ENCODE measurements at regions not wholly inside any gene's neighbourhood (a gene's known extent, or its start where the extent isn't known, plus 50 kb on each side); places are given as distances from the start of the nearest gene placed in this dataset.
"Not testable (repeated sequence)": the region's sequence is repeated elsewhere in the genome, so short reads cannot be mapped to it uniquely, and the experiment has no call there.

GRCh38 chr13:53101883-53102282, 73.3 kb downstream of the OLFM4 start:
- DNase-seq (ENCODE audit: low spot score) (no peak), FAIRE-seq (no peak)

- FAIRE-seq (no peak), DNase-seq (ENCODE audit: low spot score) (no peak)
Measured at GRCh38 chr13:53104136-53104535, 75.5 kb downstream of the OLFM4 start.

GRCh38 chr13:53105477-53105876, 76.9 kb downstream of the OLFM4 start:
- FAIRE-seq (no peak), DNase-seq (ENCODE audit: low spot score) (no peak)

- FAIRE-seq: no peak
- no peak for DNase-seq (ENCODE audit: low spot score)
Measured at GRCh38 chr13:53105890-53106289, 77.3 kb downstream of the OLFM4 start.

GRCh38 chr13:53110181-53110580, 81.6 kb downstream of the OLFM4 start:
- FAIRE-seq (no peak), DNase-seq (ENCODE audit: low spot score) (no peak)

GRCh38 chr13:53110614-53111013, 82.0 kb downstream of the OLFM4 start:
- DNase-seq (ENCODE audit: low spot score): no peak
- FAIRE-seq: no peak

DNA sequence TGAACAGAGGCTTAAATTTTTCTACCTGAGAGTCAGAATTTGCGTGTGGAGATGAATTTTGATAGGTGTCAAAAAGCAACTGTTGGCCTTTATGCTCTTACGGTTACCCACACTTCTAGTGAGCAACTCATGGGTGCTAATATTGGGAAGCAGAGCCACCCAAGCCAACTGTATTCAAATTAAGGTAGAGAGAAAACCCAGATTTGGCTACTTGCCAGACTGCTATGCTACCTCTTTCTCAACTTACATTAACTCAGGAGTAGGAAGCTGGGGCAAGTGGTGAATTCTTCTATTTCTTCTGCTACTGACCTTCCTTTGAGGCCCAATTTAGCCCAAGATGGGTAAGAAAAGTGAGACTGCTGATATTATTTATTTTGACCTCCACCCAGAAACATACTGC, 83.9 kb downstream of the OLFM4 start:
- DNase-seq (ENCODE audit: low spot score) (no peak), FAIRE-seq (no peak)

DNA sequence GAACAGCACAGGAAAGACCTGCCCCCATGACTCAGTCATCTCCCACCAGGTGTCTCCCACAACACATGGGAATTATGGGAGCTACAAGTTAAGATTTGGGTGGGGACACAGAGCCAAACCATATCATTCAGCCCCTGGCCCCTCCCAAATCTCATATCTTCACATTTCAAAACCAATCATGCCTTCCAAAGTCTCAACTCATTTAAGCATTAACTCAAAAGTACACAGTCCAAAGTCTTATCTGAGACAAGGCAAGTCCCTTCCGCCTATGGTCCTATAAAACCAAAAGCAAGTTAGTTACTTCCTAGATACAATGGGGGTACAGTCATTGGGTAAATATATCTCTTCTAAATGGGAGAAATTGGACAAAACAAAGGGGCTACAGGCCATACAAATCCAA, 88.4 kb downstream of the OLFM4 start:
- not testable (repeated sequence) for FAIRE-seq; DNase-seq (ENCODE audit: low spot score)

DNA sequence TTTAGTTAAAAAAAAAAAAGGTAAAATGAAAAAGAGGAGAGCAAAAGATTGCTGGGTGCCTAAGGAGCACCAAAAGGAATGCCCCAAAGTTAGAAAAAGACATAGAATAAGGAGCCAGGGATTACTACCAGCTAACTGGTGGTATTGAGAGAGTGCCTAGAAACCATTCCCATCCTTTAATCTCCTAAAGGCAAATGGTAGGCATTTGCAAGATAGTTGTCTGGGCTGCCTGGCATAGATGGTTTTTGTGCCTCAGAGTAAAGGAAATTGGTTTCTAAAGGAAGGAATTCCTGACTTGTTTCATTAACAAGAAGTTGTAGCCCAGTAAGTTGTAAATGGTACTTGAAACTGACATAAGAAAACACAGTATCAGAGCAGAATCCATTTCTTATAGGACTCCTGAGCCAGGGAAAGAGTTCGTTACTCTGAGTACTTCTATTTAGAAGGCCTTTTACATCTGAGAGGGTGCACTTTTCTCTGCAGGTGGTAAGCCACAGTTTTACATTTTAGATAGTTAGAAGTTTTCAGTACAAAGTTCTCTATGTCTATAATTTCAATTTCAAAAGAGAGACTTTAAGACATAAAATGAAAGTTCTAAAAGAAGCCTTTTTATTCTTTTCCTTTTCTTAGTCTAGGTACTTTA, 92.6 kb downstream of the OLFM4 start:
- DNase-seq (ENCODE audit: low spot score) (no peak), FAIRE-seq (no peak)

GRCh38 chr13:53121919-53122318, 93.3 kb downstream of the OLFM4 start:
- DNase-seq (ENCODE audit: low spot score) (no peak), FAIRE-seq (no peak)

- FAIRE-seq (no peak), DNase-seq (ENCODE audit: low spot score) (no peak)
Measured at GRCh38 chr13:53123536-53123935, 94.9 kb downstream of the OLFM4 start.

DNA sequence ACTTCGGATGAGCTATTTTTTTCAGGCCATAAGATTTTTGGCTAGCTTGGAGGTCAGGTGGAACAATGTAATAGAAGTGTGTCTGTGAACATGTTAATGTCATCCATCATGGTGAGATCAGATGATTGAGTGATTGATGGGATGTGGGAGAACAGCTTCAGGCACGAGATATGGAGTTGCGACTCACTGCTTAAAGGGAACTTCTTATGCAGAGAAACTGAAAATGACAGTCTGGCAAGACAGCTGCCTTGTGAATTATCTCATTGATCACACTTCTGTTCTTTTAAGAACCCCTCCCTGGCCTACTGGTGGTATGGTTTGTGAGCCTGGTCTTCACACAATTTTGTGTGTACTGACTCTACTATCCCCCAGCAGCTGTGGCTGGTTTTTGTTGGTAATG, 96.0 kb downstream of the OLFM4 start:
- FAIRE-seq: no peak
- DNase-seq (ENCODE audit: low spot score): no peak

DNA sequence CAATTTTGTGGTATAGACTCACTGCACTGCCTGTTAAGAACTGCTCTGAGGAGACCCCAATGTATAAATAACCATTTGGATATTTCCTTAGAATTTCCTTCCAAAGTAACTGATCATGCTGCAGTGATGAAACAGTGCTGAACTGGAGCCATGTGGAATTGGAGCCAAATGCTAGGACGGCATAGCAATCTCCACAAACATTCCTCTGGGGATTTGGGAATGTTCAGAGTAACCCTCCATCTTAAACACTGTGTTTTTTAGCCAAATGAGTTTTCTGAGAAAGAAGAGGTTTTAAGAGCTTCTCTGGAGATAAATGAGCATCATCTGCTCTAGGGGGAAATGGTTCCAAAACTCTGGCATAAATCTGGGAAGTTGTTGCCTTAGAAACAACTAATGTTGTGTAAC, 98.2 kb downstream of the OLFM4 start:
- FAIRE-seq (no peak), DNase-seq (ENCODE audit: low spot score) (no peak)

GRCh38 chr13:53127373-53127772, 98.8 kb downstream of the OLFM4 start:
- FAIRE-seq (no peak), DNase-seq (ENCODE audit: low spot score) (no peak)

GRCh38 chr13:53129864-53130393, 101.3 kb downstream of the OLFM4 start:
- DNase-seq (ENCODE audit: low spot score): no peak
- FAIRE-seq: no peak

GRCh38 chr13:53131361-53131760, 102.7 kb downstream of the OLFM4 start:
- FAIRE-seq (no peak), DNase-seq (ENCODE audit: low spot score) (no peak)

DNA sequence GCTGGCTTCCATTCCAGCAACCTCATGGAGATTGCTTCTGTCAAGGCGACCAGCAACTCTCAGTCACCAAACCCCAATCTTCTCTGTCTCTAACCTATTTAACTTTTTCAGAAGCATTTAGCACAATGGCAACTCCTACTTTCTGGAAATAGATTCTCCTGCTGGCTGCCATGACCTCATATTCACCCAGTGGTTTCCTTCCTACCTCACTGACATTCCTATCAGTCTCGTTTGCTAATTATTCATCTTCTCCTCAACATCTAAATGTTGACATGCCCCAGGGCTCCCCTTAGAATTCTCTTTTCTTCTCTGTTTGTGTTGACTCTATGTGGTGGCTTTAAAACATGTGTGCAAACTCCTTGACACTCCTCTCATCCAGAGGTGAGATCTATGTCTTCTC, 106.7 kb downstream of the OLFM4 start:
- no peak for DNase-seq (ENCODE audit: low spot score)
- FAIRE-seq: no peak

GRCh38 chr13:53136554-53137215, 108.1 kb downstream of the OLFM4 start:
- FAIRE-seq: no peak
- no peak for DNase-seq (ENCODE audit: low spot score)

GRCh38 chr13:53137779-53138178, 109.2 kb downstream of the OLFM4 start:
- DNase-seq (ENCODE audit: low spot score): peak; percentile 4
- FAIRE-seq: no peak

- peak; percentile 4 for DNase-seq (ENCODE audit: low spot score)
- no peak for FAIRE-seq
Measured at GRCh38 chr13:53138376-53139036, 109.9 kb downstream of the OLFM4 start.

- DNase-seq (ENCODE audit: low spot score): no peak
- FAIRE-seq: no peak
Measured at GRCh38 chr13:53141336-53141735, 112.7 kb downstream of the OLFM4 start.

GRCh38 chr13:53142306-53142705, 113.7 kb downstream of the OLFM4 start:
- FAIRE-seq (no peak), DNase-seq (ENCODE audit: low spot score) (no peak)
